Caki2 (cell line): ENCODE measurements at regions not wholly inside any gene's neighbourhood (a gene's known extent, or its start where the extent isn't known, plus 50 kb on each side); places are given as distances from the start of the nearest gene placed in this dataset.
"Not testable (repeated sequence)": the region's sequence is repeated elsewhere in the genome, so short reads cannot be mapped to it uniquely, and the experiment has no call there.

Experiments
- DNase-seq: peaks from one replicate; pipeline ENCODE4 v3.0.0-alpha.2; 2015; ENCODE audit warnings: low read depth
- in situ Hi-C: cut with HindIII; loops from 2 replicates; pipeline ENCODE4 v1.10.0; 2016; ENCODE audit warnings: low sequenced_read_pairs, low pct_unique_long_range_greater_than_20kb, mixed read lengths

- in situ Hi-C loops = no loop called here
- peak; percentile 19 for DNase-seq
Observed at GRCh38 chr17:54408731-54409130, 491.9 kb upstream of the TOM1L1 start.

- no peak for DNase-seq
- in situ Hi-C loops = no loop called here
Observed at GRCh38 chr17:54418467-54418866, 482.2 kb upstream of the TOM1L1 start.

GRCh38 chr17:54425671-54426070 lies 475.0 kb upstream of the TOM1L1 start:
- DNase-seq = no peak
- in situ Hi-C loops = no loop called here

- DNase-seq = no peak
- in situ Hi-C loops = no loop called here
Observed at GRCh38 chr17:54426296-54426886, 474.3 kb upstream of the TOM1L1 start.

GRCh38 chr17:54435966-54436365 lies 464.7 kb upstream of the TOM1L1 start:
- in situ Hi-C loops = no loop called here
- DNase-seq = no peak

- no peak for DNase-seq
- in situ Hi-C loops = no loop called here
Observed at GRCh38 chr17:54439816-54440215, 460.8 kb upstream of the TOM1L1 start.

GRCh38 chr17:54451051-54451450 lies 449.6 kb upstream of the TOM1L1 start:
- no peak for DNase-seq
- in situ Hi-C loops = no loop called here

- no peak for DNase-seq
- in situ Hi-C loops = no loop called here
Observed at GRCh38 chr17:54452666-54453348, 447.8 kb upstream of the TOM1L1 start.

- in situ Hi-C loops = no loop called here
- DNase-seq = peak; percentile 6
Observed at GRCh38 chr17:54455251-54455868, 445.3 kb upstream of the TOM1L1 start.

GRCh38 chr17:54465443-54465842 lies 435.2 kb upstream of the TOM1L1 start:
- in situ Hi-C loops, DNase-seq: not testable (repeated sequence)

GRCh38 chr17:54466875-54467274 lies 433.8 kb upstream of the TOM1L1 start:
- in situ Hi-C loops = no loop called here
- no peak for DNase-seq

- in situ Hi-C loops = no loop called here
- DNase-seq = no peak
Observed at GRCh38 chr17:54482843-54483242, 417.8 kb upstream of the TOM1L1 start.

- DNase-seq = no peak
- in situ Hi-C loops = no loop called here
Observed at GRCh38 chr17:54493691-54494090, 407.0 kb upstream of the TOM1L1 start.

- in situ Hi-C loops = no loop called here
- DNase-seq = no peak
Observed at GRCh38 chr17:54494721-54495715, 405.6 kb upstream of the TOM1L1 start.

GRCh38 chr17:54505404-54505803 lies 395.2 kb upstream of the TOM1L1 start:
- DNase-seq = no peak
- in situ Hi-C loops = no loop called here

GRCh38 chr17:54518706-54519105 lies 381.9 kb upstream of the TOM1L1 start:
- in situ Hi-C loops = no loop called here
- DNase-seq = no peak

GRCh38 chr17:54521137-54521536 lies 379.5 kb upstream of the TOM1L1 start:
- in situ Hi-C loops = no loop called here

GRCh38 chr17:54524501-54524900 lies 376.2 kb upstream of the TOM1L1 start:
- no peak for DNase-seq
- in situ Hi-C loops = no loop called here

More at GRCh38 chr17:54521137-54521536, 379.5 kb upstream of the TOM1L1 start:
- no peak for DNase-seq

- DNase-seq = no peak
- in situ Hi-C loops = no loop called here
Observed at GRCh38 chr17:54527941-54528340, 372.7 kb upstream of the TOM1L1 start.
